Activated T-cell treated with anti-CD3 and anti-CD28 coated beads, Interleukin-2, amount 50 U/mL, for 1 hour (primary cell): ENCODE measurements at regions not wholly inside any gene's neighbourhood (a gene's known extent, or its start where the extent isn't known, plus 50 kb on each side); places are given as distances from the start of the nearest gene placed in this dataset.

ENCODE experiments used
- DNase-seq: peaks from one replicate; pipeline ENCODE4 v3.0.0-alpha.2; 2020

GRCh38 chr6:165871571-165871970 is 208.5 kb upstream of the PDE10A start:
- DNase-seq, result no peak

- no peak for DNase-seq
Observed at GRCh38 chr6:165869526-165869925, 206.5 kb upstream of the PDE10A start.

GRCh38 chr6:165864925-165865324 is 201.9 kb upstream of the PDE10A start:
- DNase-seq, result no peak

- no peak for DNase-seq
Observed at GRCh38 chr6:165864218-165864617, 201.2 kb upstream of the PDE10A start.

GRCh38 chr6:165863801-165864200 is 200.8 kb upstream of the PDE10A start:
- DNase-seq, result no peak

- no peak for DNase-seq
Observed at GRCh38 chr6:165862813-165863212, 199.8 kb upstream of the PDE10A start.

- no peak for DNase-seq
Observed at GRCh38 chr6:165861226-165861625, 198.2 kb upstream of the PDE10A start.

- DNase-seq, result no peak
Observed at GRCh38 chr6:165858586-165858985, 195.5 kb upstream of the PDE10A start.

- DNase-seq, result no peak
Observed at GRCh38 chr6:165855856-165856255, 192.8 kb upstream of the PDE10A start.

GRCh38 chr6:165854863-165855593 is 192.0 kb upstream of the PDE10A start:
- DNase-seq, result no peak

GRCh38 chr6:165854061-165854862 is 191.2 kb upstream of the PDE10A start:
- no peak for DNase-seq

GRCh38 chr6:165852676-165853075 is 189.6 kb upstream of the PDE10A start:
- no peak for DNase-seq

GRCh38 chr6:165850434-165851019 is 187.5 kb upstream of the PDE10A start:
- DNase-seq, result peak; percentile 54

- no peak for DNase-seq
Observed at GRCh38 chr6:165849534-165850430, 186.7 kb upstream of the PDE10A start.

- no peak for DNase-seq
Observed at GRCh38 chr6:165848086-165848426, 185.0 kb upstream of the PDE10A start.

GRCh38 chr6:165847407-165848085 is 184.5 kb upstream of the PDE10A start:
- no peak for DNase-seq

- DNase-seq, result no peak
Observed at GRCh38 chr6:165846123-165846966, 183.3 kb upstream of the PDE10A start.

- no peak for DNase-seq
Observed at GRCh38 chr6:165845493-165845892, 182.5 kb upstream of the PDE10A start.

GRCh38 chr6:165844801-165845364 is 181.8 kb upstream of the PDE10A start:
- DNase-seq, result no peak

GRCh38 chr6:165844232-165844631 is 181.2 kb upstream of the PDE10A start:
- DNase-seq, result no peak

GRCh38 chr6:165843568-165844113 is 180.6 kb upstream of the PDE10A start:
- DNase-seq, result no peak
